ENCODE measurements at regions not wholly inside any gene's neighbourhood (a gene's known extent, or its start where the extent isn't known, plus 50 kb on each side); places are given as distances from the start of the nearest gene placed in this dataset.

DNA sequence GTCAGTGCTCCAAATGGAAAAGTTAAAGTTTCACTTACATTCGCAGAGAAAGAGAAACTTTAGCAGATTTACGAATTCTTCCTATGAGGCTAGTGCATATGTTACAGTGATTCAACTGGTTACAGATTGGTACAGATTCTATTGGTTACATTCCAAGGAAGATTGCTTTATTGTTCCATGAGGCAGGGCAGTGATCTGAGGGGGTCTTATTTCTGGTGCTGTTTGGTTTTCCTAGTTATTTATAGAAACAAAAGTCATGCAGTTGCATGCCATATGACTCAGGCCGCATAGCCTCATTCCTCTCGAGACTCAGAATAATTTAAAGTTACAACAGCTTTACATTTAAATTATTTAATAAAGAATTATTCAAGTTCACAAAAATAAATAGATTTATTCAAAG lies 385.4 kb upstream of the SYT4 start:
- H3K4me1 ChIP-seq (ENCODE audit: control insufficient read depth, extremely low read depth, insufficient read depth, low read length) = peaks cover 8% of the 10 kb centered on the region
- no peak for TF ChIP-seq EZH2 (IDR thresholded peaks at IDR 0.05; ENCODE audit: low read length, missing control alignments)
- no peaks in the 10 kb centered on the region for H4K20me1 ChIP-seq (ENCODE audit: control insufficient read depth, extremely low read depth, insufficient read depth, low read length)
- no peak overlapping the region for H2AFZ ChIP-seq (ENCODE audit: low read length)
- H3K36me3 ChIP-seq (ENCODE audit: control insufficient read depth, insufficient read depth, low read length) = no peaks in the 10 kb centered on the region
- no peaks in the 10 kb centered on the region for H3K27me3 ChIP-seq (ENCODE audit: control insufficient read depth, insufficient read depth, low read length)
- H3K79me2 ChIP-seq (ENCODE audit: control insufficient read depth, insufficient read depth, low read length) = no peaks in the 10 kb centered on the region
- peak overlapping the region in 1 of 4 experiments; percentile 4 for H3K4me3 ChIP-seq (replicated peaks in 1 of 4; ENCODE audit: control extremely low read depth in 1 of 4, insufficient read depth in 1 of 4, low read depth in 3 of 4, low read length in 4 of 4)
- no peaks in the 10 kb centered on the region for H3K9me3 ChIP-seq (ENCODE audit: control insufficient read depth, insufficient read depth, low read depth, low read length)
- H3K9ac ChIP-seq (ENCODE audit: insufficient read depth, low read length) = no peak overlapping the region
- H3K27ac ChIP-seq (ENCODE audit: insufficient read depth, low read length) = peak overlapping the region; percentile 51
- DNase-seq (ENCODE audit: low read depth in 2 of 2) = peak; percentile 92 to 93
- H3K4me2 ChIP-seq (ENCODE audit: extremely low read depth, insufficient read depth, low read length) = peak overlapping the region; percentile 44

DNA sequence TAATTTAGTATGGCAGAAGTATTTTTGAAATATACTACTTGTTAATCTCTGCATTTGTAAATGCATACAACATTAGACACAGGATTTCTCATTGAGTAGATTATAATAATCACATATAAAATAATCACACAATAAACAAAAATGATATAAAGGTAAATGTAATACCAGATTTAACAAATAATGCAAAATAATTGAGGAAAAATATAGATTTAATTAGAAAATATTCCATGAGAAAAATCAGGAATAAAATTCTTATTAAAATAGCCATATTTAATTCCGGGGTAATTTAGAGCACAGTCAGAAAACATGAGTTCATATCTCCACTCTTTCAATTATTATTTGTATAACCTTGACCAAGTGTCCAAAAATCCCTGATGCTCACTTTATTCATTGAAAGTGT lies 385.9 kb upstream of the SYT4 start:
- Histone ChIP-seq H2AFZ (ENCODE audit: low read length) (no peak overlapping the region), H3K9ac (ENCODE audit: insufficient read depth, low read length) (no peak overlapping the region), H3K4me2 (ENCODE audit: extremely low read depth, insufficient read depth, low read length) (no peak overlapping the region), H3K4me1 (ENCODE audit: control insufficient read depth, extremely low read depth, insufficient read depth, low read length) (peaks cover 8% of the 10 kb centered on the region), H4K20me1 (ENCODE audit: control insufficient read depth, extremely low read depth, insufficient read depth, low read length) (no peaks in the 10 kb centered on the region), H3K27me3 (ENCODE audit: control insufficient read depth, insufficient read depth, low read length) (no peaks in the 10 kb centered on the region), H3K36me3 (ENCODE audit: control insufficient read depth, insufficient read depth, low read length) (no peaks in the 10 kb centered on the region), H3K4me3 (replicated peaks in 1 of 4; ENCODE audit: control extremely low read depth in 1 of 4, insufficient read depth in 1 of 4, low read depth in 3 of 4, low read length in 4 of 4) (no peak overlapping the region), H3K27ac (ENCODE audit: insufficient read depth, low read length) (no peak overlapping the region), H3K9me3 (ENCODE audit: control insufficient read depth, insufficient read depth, low read depth, low read length) (no peaks in the 10 kb centered on the region), H3K79me2 (ENCODE audit: control insufficient read depth, insufficient read depth, low read length) (no peaks in the 10 kb centered on the region)
- no peak for DNase-seq (ENCODE audit: low read depth in 2 of 2)
- TF ChIP-seq EZH2 (IDR thresholded peaks at IDR 0.05; ENCODE audit: low read length, missing control alignments) = no peak
- TF ChIP-seq, protein P1, sequence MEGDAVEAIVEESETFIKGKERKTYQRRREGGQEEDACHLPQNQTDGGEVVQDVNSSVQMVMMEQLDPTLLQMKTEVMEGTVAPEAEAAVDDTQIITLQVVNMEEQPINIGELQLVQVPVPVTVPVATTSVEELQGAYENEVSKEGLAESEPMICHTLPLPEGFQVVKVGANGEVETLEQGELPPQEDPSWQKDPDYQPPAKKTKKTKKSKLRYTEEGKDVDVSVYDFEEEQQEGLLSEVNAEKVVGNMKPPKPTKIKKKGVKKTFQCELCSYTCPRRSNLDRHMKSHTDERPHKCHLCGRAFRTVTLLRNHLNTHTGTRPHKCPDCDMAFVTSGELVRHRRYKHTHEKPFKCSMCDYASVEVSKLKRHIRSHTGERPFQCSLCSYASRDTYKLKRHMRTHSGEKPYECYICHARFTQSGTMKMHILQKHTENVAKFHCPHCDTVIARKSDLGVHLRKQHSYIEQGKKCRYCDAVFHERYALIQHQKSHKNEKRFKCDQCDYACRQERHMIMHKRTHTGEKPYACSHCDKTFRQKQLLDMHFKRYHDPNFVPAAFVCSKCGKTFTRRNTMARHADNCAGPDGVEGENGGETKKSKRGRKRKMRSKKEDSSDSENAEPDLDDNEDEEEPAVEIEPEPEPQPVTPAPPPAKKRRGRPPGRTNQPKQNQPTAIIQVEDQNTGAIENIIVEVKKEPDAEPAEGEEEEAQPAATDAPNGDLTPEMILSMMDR (conservative IDR thresholded peaks at IDR 0.05 in 1 of 2, IDR thresholded peaks at IDR 0.05 in 1 of 2; ENCODE audit: low read depth in 1 of 2, low read length in 2 of 2) = no peak

DNA sequence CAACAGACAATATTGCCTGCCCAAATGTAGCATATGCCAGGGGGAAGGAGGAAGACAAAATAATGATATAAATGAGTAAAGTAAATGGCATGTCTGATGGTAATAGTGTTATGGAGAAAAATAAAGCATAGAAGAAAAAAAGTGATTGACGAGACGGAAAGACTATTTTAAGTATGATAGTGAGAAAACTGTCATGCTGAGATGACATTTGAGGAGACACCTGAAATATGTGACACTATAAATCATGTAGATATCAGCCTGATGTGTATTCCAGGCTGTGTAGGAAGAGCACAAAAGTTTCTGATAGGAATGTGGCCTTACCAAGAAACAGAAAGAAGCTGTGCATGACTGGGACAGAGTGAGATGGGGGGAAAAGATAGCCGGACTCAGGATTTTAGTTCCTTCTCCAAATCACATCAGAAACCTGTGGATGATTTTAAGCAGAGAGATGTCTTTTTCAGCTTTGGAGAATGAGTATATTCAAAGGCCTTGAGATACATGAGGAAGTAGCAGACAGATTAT lies 387.3 kb upstream of the SYT4 start:
- no peak overlapping the region for H3K4me3 ChIP-seq (replicated peaks in 1 of 4; ENCODE audit: control extremely low read depth in 1 of 4, insufficient read depth in 1 of 4, low read depth in 3 of 4, low read length in 4 of 4)
- no peaks in the 10 kb centered on the region for H3K9me3 ChIP-seq (ENCODE audit: control insufficient read depth, insufficient read depth, low read depth, low read length)
- H3K4me2 ChIP-seq (ENCODE audit: extremely low read depth, insufficient read depth, low read length) = no peak overlapping the region
- DNase-seq (ENCODE audit: low read depth in 2 of 2) = peak in 1 of 2 donors; percentile 32
- TF ChIP-seq, protein P1 (conservative IDR thresholded peaks at IDR 0.05 in 1 of 2, IDR thresholded peaks at IDR 0.05 in 1 of 2; ENCODE audit: low read depth in 1 of 2, low read length in 2 of 2) = no peak
- TF ChIP-seq EZH2 (IDR thresholded peaks at IDR 0.05; ENCODE audit: low read length, missing control alignments) = no peak
- H2AFZ ChIP-seq (ENCODE audit: low read length) = no peak overlapping the region
- no peak overlapping the region for H3K9ac ChIP-seq (ENCODE audit: insufficient read depth, low read length)
- H3K36me3 ChIP-seq (ENCODE audit: control insufficient read depth, insufficient read depth, low read length) = no peaks in the 10 kb centered on the region
- no peak overlapping the region for H3K27ac ChIP-seq (ENCODE audit: insufficient read depth, low read length)
- H4K20me1 ChIP-seq (ENCODE audit: control insufficient read depth, extremely low read depth, insufficient read depth, low read length) = no peaks in the 10 kb centered on the region
- H3K4me1 ChIP-seq (ENCODE audit: control insufficient read depth, extremely low read depth, insufficient read depth, low read length) = peaks cover 8% of the 10 kb centered on the region
- H3K79me2 ChIP-seq (ENCODE audit: control insufficient read depth, insufficient read depth, low read length) = no peaks in the 10 kb centered on the region
- H3K27me3 ChIP-seq (ENCODE audit: control insufficient read depth, insufficient read depth, low read length) = no peaks in the 10 kb centered on the region
